Neural cell (in vitro differentiated cells): ENCODE measurements at regions not wholly inside any gene's neighbourhood (a gene's known extent, or its start where the extent isn't known, plus 50 kb on each side); places are given as distances from the start of the nearest gene placed in this dataset.

Experiments
- H2AFZ ChIP-seq: fragments of 200-600, 300-800 bp; sonication (generic), shearing (Covaris generic); 2 replicates; pipeline ENCODE4 v1.6.0; 2014; ENCODE audit warnings: low read depth, mild to moderate bottlenecking, antibody characterized with exemption, low read length, moderate library complexity
- H3F3A ChIP-seq: fragments of 200-600 bp; shearing (Covaris generic); 2 replicates; pipeline ENCODE4 v1.6.1; 2016; ENCODE audit warnings: mild to moderate bottlenecking, moderate library complexity, mixed read lengths, antibody characterized with exemption, low read length; ENCODE audit not compliant: insufficient read depth, poor library complexity, severe bottlenecking
- H3K27ac ChIP-seq: fragments of 200-600, 300-800 bp; sonication (generic), shearing (Covaris generic); 2 replicates; pipeline ENCODE4 v1.5.1; 2014; ENCODE audit warnings: mild to moderate bottlenecking, low read length, moderate library complexity
- H3K27me3 ChIP-seq: fragments of 300-800, 200-600 bp; sonication (generic), shearing (Covaris generic); 2 replicates; pipeline ENCODE4 v1.6.0; 2014; ENCODE audit warnings: mild to moderate bottlenecking, low read depth, low read length, moderate library complexity; ENCODE audit not compliant: insufficient read depth
- H3K36me3 ChIP-seq: fragments of 300-800, 200-600 bp; sonication (generic), shearing (Covaris generic); 2 replicates; pipeline ENCODE4 v1.5.1; 2014; ENCODE audit warnings: mild to moderate bottlenecking, antibody characterized with exemption, low read length, moderate library complexity; ENCODE audit not compliant: insufficient read depth
- H3K4me2 ChIP-seq: fragments of 300-800, 200-600 bp; sonication (generic), shearing (Covaris generic); 2 replicates; pipeline ENCODE4 v1.6.0; 2014; ENCODE audit warnings: mild to moderate bottlenecking, low read length
- H3K4me3 ChIP-seq: fragments of 300-800, 200-600 bp; sonication (generic), shearing (Covaris generic); 2 replicates; pipeline ENCODE4 v1.5.1; 2014; ENCODE audit warnings: mild to moderate bottlenecking, low read length, moderate library complexity
- H3K79me2 ChIP-seq: fragments of 200-600 bp; shearing (Covaris generic); replicated peaks from 2 replicates; pipeline ENCODE4 v1.6.0; 2014; ENCODE audit warnings: mild to moderate bottlenecking, low read length, moderate library complexity; ENCODE audit not compliant: insufficient read depth
- H3K9ac ChIP-seq: fragments of 300-800, 200-600 bp; sonication (generic), shearing (Covaris generic); 2 replicates; pipeline ENCODE4 v1.6.1; 2016; ENCODE audit warnings: mild to moderate bottlenecking, low read length, mixed read lengths
- H3K9me2 ChIP-seq: fragments of 200-600 bp; shearing (Covaris generic); 2 replicates; pipeline ENCODE4 v1.6.1; 2016; ENCODE audit warnings: mild to moderate bottlenecking, low read length, mixed read lengths; ENCODE audit not compliant: insufficient read depth
- H3K9me3 ChIP-seq: fragments of 200-600, 300-800 bp; sonication (generic), shearing (Covaris generic); 2 replicates; pipeline ENCODE4 v1.6.1; 2016; ENCODE audit warnings: mild to moderate bottlenecking, mixed run types, low read length, moderate library complexity, mixed read lengths
- H4K20me1 ChIP-seq: fragments of 200-600 bp; shearing (Covaris generic); 2 replicates; pipeline ENCODE4 v1.6.1; 2016; ENCODE audit warnings: mild to moderate bottlenecking, mixed run types; ENCODE audit not compliant: insufficient read depth
- CTCF ChIP-seq: fragments of 450-650 bp; IDR thresholded peaks from 2 replicates; pipeline ENCODE4 v1.5.1; 2014; ENCODE audit warnings: antibody characterized with exemption, mild to moderate bottlenecking, moderate library complexity; ENCODE audit not compliant: poor library complexity, severe bottlenecking
- EP300 ChIP-seq: fragments of 450-650 bp; conservative IDR thresholded peaks from 2 replicates; pipeline ENCODE4 v1.6.1; 2014; ENCODE audit warnings: antibody characterized with exemption, mild to moderate bottlenecking, moderate library complexity; ENCODE audit not compliant: poor library complexity, severe bottlenecking
- EZH2 ChIP-seq: fragments of 200-600, 300-800 bp; shearing (Covaris generic), sonication (generic); IDR thresholded peaks from 2 replicates; pipeline ENCODE4 v1.6.1; 2014; ENCODE audit warnings: antibody characterized with exemption, low read length, borderline replicate concordance, mild to moderate bottlenecking; ENCODE audit not compliant: insufficient read depth, poor library complexity, severe bottlenecking
- MXI1 ChIP-seq: fragments of 450-650 bp; conservative IDR thresholded peaks from 2 replicates; pipeline ENCODE4 v1.6.1; 2014; ENCODE audit warnings: antibody characterized with exemption, mild to moderate bottlenecking; ENCODE audit not compliant: poor library complexity, severe bottlenecking
- POLR2AphosphoS5 ChIP-seq: IDR thresholded peaks from 2 replicates; pipeline ENCODE4 v1.6.1; 2012
- RAD21 ChIP-seq: fragments of 450-650 bp; conservative IDR thresholded peaks from 2 replicates; pipeline ENCODE4 v1.6.1; 2014; ENCODE audit warnings: antibody characterized with exemption, mild to moderate bottlenecking, moderate library complexity
- REST ChIP-seq: IDR thresholded peaks from 2 replicates; pipeline ENCODE4 v1.6.1; 2012; ENCODE audit warnings: borderline replicate concordance
- SMC3 ChIP-seq: fragments of 450-650 bp; conservative IDR thresholded peaks from 2 replicates; pipeline ENCODE4 v1.6.1; 2014; ENCODE audit warnings: antibody characterized with exemption, mild to moderate bottlenecking, moderate library complexity; ENCODE audit not compliant: poor library complexity
- TAF1 ChIP-seq: IDR thresholded peaks from 2 replicates; pipeline ENCODE4 v1.6.1; 2012; ENCODE audit warnings: low read depth

GRCh38 chr1:185373813-185374529 lies 56.9 kb upstream of the IVNS1ABP start:
- no peak for TF ChIP-seq EP300
- no peak for TF ChIP-seq EZH2
- TF ChIP-seq SMC3, result no peak
- TF ChIP-seq REST, result no peak
- TF ChIP-seq POLR2AphosphoS5, result no peak
- no peak for TF ChIP-seq CTCF
- TF ChIP-seq RAD21, result no peak
- no peak for TF ChIP-seq TAF1
- TF ChIP-seq MXI1, result no peak
- Histone ChIP-seq H2AFZ (no peak overlapping the region), H3K27me3 (no peaks in the 10 kb centered on the region)

GRCh38 chr1:185369786-185370185 lies 52.7 kb upstream of the IVNS1ABP start:
- no peak overlapping the region for H3K27ac ChIP-seq
- no peaks in the 10 kb centered on the region for H3K9me3 ChIP-seq
- TF ChIP-seq EP300 (no peak), REST (no peak), RAD21 (no peak), POLR2AphosphoS5 (no peak), MXI1 (no peak), SMC3 (no peak), TAF1 (no peak), CTCF (no peak), EZH2 (no peak)
- no peaks in the 10 kb centered on the region for H4K20me1 ChIP-seq
- no peaks in the 10 kb centered on the region for H3K9me2 ChIP-seq
- no peaks in the 10 kb centered on the region for H3F3A ChIP-seq
- H3K27me3 ChIP-seq, result no peaks in the 10 kb centered on the region
- no peak overlapping the region for H2AFZ ChIP-seq
- H3K4me3 ChIP-seq, result no peak overlapping the region
- no peak overlapping the region for H3K4me2 ChIP-seq
- no peaks in the 10 kb centered on the region for H3K36me3 ChIP-seq
- H3K79me2 ChIP-seq, result no peaks in the 10 kb centered on the region
- H3K9ac ChIP-seq, result no peak overlapping the region

More at GRCh38 chr1:185373813-185374529, 56.9 kb upstream of the IVNS1ABP start:
- H3K9me2 ChIP-seq, result no peaks in the 10 kb centered on the region
- H3K9me3 ChIP-seq, result no peaks in the 10 kb centered on the region
- no peaks in the 10 kb centered on the region for H3F3A ChIP-seq
- no peak overlapping the region for H3K4me3 ChIP-seq
- H3K27ac ChIP-seq, result no peak overlapping the region
- H3K79me2 ChIP-seq, result no peaks in the 10 kb centered on the region
- H4K20me1 ChIP-seq, result no peaks in the 10 kb centered on the region
- H3K9ac ChIP-seq, result no peak overlapping the region
- no peaks in the 10 kb centered on the region for H3K36me3 ChIP-seq
- H3K4me2 ChIP-seq, result no peak overlapping the region
